Tongue (tissue), 1 donor: ENCODE measurements at regions not wholly inside any gene's neighbourhood (a gene's known extent, or its start where the extent isn't known, plus 50 kb on each side); places are given as distances from the start of the nearest gene placed in this dataset.

Experiments used
- DNase-seq: peaks from one replicate; pipeline ENCODE4 v3.0.0-alpha.2; 2015

- peak; percentile 88 for DNase-seq
Observed at GRCh38 chr11:70610566-70611565, 212.5 kb downstream of the CTTN start.

- no peak for DNase-seq
Observed at GRCh38 chr11:70611821-70612220, 213.5 kb downstream of the CTTN start.

- no peak for DNase-seq
Observed at GRCh38 chr11:70612459-70613141, 214.3 kb downstream of the CTTN start.

GRCh38 chr11:70614034-70614681 lies 215.8 kb downstream of the CTTN start:
- DNase-seq = no peak

- no peak for DNase-seq
Observed at GRCh38 chr11:70615036-70615875, 216.9 kb downstream of the CTTN start.

- DNase-seq = no peak
Observed at GRCh38 chr11:70616317-70616716, 218.0 kb downstream of the CTTN start.

- DNase-seq = no peak
Observed at GRCh38 chr11:70616938-70617654, 218.8 kb downstream of the CTTN start.

- DNase-seq = no peak
Observed at GRCh38 chr11:70618431-70619101, 220.2 kb downstream of the CTTN start.

GRCh38 chr11:70619591-70619990 lies 221.3 kb downstream of the CTTN start:
- DNase-seq = no peak

GRCh38 chr11:70620510-70621184 lies 222.3 kb downstream of the CTTN start:
- no peak for DNase-seq

GRCh38 chr11:70621241-70621640 lies 222.9 kb downstream of the CTTN start:
- DNase-seq = no peak

GRCh38 chr11:70622091-70622490 lies 223.8 kb downstream of the CTTN start:
- DNase-seq = no peak

- DNase-seq = no peak
Observed at GRCh38 chr11:70623906-70624597, 225.7 kb downstream of the CTTN start.

- no peak for DNase-seq
Observed at GRCh38 chr11:70624598-70624993, 226.3 kb downstream of the CTTN start.

GRCh38 chr11:70625051-70625450 lies 226.7 kb downstream of the CTTN start:
- no peak for DNase-seq

GRCh38 chr11:70625582-70626518 lies 227.5 kb downstream of the CTTN start:
- DNase-seq = peak; percentile 51

GRCh38 chr11:70627219-70627618 lies 228.9 kb downstream of the CTTN start:
- no peak for DNase-seq

- DNase-seq = no peak
Observed at GRCh38 chr11:70628176-70628854, 230.0 kb downstream of the CTTN start.
